ENCODE measurements at regions not wholly inside any gene's neighbourhood (a gene's known extent, or its start where the extent isn't known, plus 50 kb on each side); places are given as distances from the start of the nearest gene placed in this dataset.

DNA sequence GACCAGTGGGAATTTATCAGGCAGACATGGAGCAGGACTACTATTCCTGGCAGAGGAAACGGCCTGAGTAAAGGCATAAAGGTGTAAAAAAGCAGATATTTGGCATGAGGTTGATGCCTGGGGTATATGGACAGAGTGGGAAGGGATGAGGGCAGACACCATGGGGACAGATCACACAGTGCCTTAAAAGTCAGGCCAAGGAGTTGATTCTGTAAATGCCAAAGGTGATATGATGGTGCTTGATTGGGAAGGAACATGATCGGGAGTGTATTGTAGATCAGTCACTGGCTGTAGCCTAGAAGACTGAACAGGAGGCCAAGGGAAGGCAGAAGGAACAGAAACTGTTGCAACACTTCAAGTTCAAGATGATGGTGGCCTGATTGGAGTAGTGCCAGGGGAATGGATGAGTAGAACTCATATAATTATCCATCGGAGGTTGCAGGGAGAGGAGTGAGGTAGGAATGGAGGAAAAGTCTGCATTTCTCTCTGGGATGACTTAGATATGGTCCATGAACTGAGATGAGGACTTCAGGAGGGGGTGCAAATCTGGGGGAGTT, 594.3 kb upstream of the KLF4 start:
- TF ChIP-seq CTCF (conservative IDR thresholded peaks at IDR 0.05), result no peak
- Mint-ChIP-seq H3K4me3 (no peak overlapping the region), H3K36me3 (ENCODE audit: low read depth) (no peaks in the 10 kb centered on the region), H3K27me3 (ENCODE audit: low read depth) (peaks cover 4% of the 10 kb centered on the region), H3K4me1 (no peaks in the 10 kb centered on the region), H3K27ac (ENCODE audit: unreplicated experiment) (no peak overlapping the region), H3K9me3 (no peaks in the 10 kb centered on the region)
- DNase-seq (ENCODE audit: low read depth, low spot score), result no peak

GRCh38 chr9:108083160-108083750, 593.7 kb upstream of the KLF4 start:
- Mint-ChIP-seq H3K27ac (ENCODE audit: unreplicated experiment) (no peak overlapping the region), H3K4me1 (no peaks in the 10 kb centered on the region), H3K27me3 (ENCODE audit: low read depth) (peaks cover 2% of the 10 kb centered on the region), H3K9me3 (no peaks in the 10 kb centered on the region), H3K36me3 (ENCODE audit: low read depth) (no peaks in the 10 kb centered on the region), H3K4me3 (no peak overlapping the region)
- no peak for DNase-seq (ENCODE audit: low read depth, low spot score)
- no peak for TF ChIP-seq CTCF (conservative IDR thresholded peaks at IDR 0.05)

DNA sequence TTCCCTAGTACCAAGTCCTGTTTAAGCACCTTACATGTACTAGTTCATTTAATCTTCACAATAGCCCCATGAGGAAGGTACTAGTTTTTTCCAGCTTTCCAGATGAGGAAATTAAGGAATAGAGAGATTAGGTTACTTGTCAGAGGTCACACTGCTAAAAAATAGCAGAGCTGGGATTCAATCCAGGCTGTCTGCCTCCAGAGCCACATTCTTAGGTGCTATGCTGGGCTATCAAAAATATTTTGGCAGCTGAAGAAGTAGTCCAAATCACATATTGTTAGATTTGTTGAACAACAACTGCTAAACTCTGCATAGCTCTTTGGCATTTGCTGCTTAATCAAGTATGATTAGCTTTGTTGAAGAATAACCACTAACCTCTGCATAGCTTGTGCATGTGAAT, 591.5 kb upstream of the KLF4 start:
- no peaks in the 10 kb centered on the region for H3K36me3 Mint-ChIP-seq (ENCODE audit: low read depth)
- peaks cover 2% of the 10 kb centered on the region for H3K27me3 Mint-ChIP-seq (ENCODE audit: low read depth)
- DNase-seq (ENCODE audit: low read depth, low spot score), result no peak
- H3K4me3 Mint-ChIP-seq, result no peak overlapping the region
- no peak overlapping the region for H3K27ac Mint-ChIP-seq (ENCODE audit: unreplicated experiment)
- no peak for TF ChIP-seq CTCF (conservative IDR thresholded peaks at IDR 0.05)
- no peaks in the 10 kb centered on the region for H3K4me1 Mint-ChIP-seq
- H3K9me3 Mint-ChIP-seq, result no peaks in the 10 kb centered on the region

- H3K9me3 Mint-ChIP-seq, result no peaks in the 10 kb centered on the region
- DNase-seq (ENCODE audit: low read depth, low spot score), result no peak
- no peaks in the 10 kb centered on the region for H3K4me1 Mint-ChIP-seq
- H3K36me3 Mint-ChIP-seq (ENCODE audit: low read depth), result no peaks in the 10 kb centered on the region
- no peak for TF ChIP-seq CTCF (conservative IDR thresholded peaks at IDR 0.05)
- H3K4me3 Mint-ChIP-seq, result no peak overlapping the region
- H3K27ac Mint-ChIP-seq (ENCODE audit: unreplicated experiment), result no peak overlapping the region
- peaks cover 2% of the 10 kb centered on the region for H3K27me3 Mint-ChIP-seq (ENCODE audit: low read depth)
These were observed 590.7 kb upstream of the KLF4 start for GRCh38 chr9:108080285-108080684.

DNA sequence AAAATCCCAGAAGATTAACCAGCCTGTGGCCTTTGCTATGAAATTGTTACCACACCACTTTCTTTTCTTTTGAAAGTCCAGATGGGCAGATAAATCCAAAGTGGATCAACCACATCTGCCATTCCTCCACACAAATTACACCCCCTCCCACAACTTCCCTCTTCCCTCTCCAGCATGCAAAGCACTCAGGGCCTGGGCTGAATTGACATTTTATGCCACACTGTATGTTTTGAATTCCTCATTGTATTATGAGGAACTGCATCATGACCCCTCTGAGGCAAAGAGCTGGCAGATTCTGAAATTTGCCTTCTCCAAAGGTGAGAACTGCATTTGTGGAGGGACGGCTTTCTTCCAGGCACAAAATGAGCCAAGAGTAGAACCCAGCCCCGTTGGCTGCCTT, 589.2 kb upstream of the KLF4 start:
- Mint-ChIP-seq H3K36me3 (ENCODE audit: low read depth) (no peaks in the 10 kb centered on the region), H3K27ac (ENCODE audit: unreplicated experiment) (no peak overlapping the region), H3K4me3 (no peak overlapping the region), H3K9me3 (no peaks in the 10 kb centered on the region), H3K4me1 (no peaks in the 10 kb centered on the region), H3K27me3 (ENCODE audit: low read depth) (peaks cover 5% of the 10 kb centered on the region)
- TF ChIP-seq CTCF (conservative IDR thresholded peaks at IDR 0.05), result no peak
- DNase-seq (ENCODE audit: low read depth, low spot score), result no peak

Measured in neural crest cell (in vitro differentiated cells).